ENCODE measurements at regions not wholly inside any gene's neighbourhood (a gene's known extent, or its start where the extent isn't known, plus 50 kb on each side); places are given as distances from the start of the nearest gene placed in this dataset.

DNA sequence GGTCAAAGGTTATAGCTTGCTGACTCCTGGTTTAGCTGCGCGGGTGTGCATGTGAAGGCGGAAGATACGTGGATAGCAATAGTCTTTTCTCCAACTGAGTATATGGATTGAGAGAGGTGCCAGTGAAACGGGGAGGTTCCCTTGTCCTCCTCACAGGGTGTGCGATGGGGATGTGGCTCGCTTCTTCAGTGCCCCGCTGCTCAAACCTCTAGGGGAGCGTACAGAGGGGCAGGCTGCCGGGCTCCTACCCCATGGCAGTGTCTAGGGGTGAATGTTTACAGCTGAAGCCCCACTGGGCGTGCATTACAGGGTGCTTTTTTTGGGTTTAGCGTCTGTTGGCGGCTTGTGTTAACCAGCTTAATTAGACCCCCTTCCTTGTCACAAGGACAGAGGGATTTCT is 438.5 kb downstream of the CCSER2 start:
- POLR2A ChIA-PET, result no interaction called here
- CTCF ChIA-PET, result no interaction called here

DNA sequence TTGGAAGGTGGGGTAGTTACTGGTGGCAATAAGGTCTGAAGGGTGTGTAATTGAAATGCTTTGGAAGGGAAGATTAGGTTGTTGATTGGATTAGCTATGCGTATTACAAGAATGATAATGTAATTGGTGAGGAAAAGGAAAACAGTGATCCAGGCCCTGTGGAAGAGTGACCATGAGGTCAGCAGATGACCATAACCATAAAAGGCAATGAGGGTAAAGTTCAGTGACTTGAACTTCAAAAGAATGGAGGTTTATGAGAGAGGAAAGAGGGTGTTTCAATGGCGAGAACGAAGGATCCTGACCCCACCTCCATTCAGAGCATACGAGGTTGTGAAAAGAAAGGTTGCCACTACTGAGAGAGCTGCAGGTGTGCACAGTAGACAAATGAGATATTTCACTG is 439.7 kb downstream of the CCSER2 start:
- ChIA-PET POLR2A (no interaction called here), CTCF (no interaction called here)

DNA sequence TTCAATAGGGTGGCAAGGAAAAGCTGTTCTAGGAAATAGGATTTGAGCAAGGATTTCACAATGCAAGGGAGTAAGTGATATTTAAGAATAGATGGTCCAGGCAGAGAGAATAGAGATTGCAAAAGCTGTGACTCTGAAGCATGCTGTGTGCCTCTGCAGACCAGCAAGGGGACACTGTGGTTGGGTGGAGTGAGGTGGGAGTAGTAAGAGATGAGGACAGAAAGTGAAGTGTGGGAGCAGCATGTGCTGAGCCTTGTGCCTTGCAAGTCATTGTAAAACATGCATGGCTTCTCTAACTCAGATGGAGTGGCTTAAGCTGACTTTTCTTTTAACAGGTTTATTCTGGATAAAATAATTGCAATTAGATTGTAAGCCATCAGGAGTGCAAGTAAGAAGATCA is 442.4 kb downstream of the CCSER2 start:
- CTCF ChIA-PET, result no interaction called here
- POLR2A ChIA-PET, result no interaction called here

DNA sequence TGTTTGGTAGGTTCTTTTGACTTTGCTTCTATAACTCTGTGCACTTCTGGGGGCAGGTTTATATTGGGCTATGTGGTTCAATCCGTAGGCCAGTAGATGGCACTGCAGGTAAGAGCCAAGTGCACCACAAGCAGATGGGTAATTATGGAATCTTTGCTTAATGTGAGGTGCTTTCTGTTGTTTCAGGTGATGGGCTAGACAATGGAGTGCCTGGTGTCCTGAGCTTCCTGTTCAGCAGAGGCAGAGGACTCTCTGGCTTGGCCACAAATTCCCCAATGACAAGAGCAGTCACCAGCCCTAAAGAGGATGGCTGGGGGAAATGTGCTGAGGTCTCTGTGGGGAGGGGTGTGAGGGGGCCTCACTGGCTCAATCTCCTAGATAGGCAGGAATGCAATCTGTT is 455.0 kb downstream of the CCSER2 start:
- ChIA-PET CTCF (no interaction called here), POLR2A (no interaction called here)

DNA sequence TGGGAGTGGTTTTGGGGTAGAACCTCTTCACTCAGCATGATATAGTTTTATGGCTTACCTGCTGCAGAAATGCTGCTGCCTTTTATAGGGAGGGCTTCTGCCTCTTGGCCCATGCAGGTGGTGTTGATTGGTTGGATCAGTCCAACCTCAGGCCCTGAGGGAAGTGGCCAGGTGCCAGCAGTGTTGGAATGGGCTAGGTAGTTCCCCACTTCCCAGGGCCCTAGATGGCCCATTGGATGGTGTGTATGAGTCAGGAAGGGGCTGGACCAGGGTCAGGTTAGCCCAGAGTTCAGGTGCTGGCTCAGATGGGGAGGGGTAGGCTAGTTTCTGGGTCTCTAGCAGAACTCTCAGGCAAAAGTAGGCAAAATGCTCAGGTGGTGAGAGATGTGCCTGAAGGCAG is 455.5 kb downstream of the CCSER2 start:
- POLR2A ChIA-PET, result no interaction called here
- CTCF ChIA-PET, result no interaction called here

DNA sequence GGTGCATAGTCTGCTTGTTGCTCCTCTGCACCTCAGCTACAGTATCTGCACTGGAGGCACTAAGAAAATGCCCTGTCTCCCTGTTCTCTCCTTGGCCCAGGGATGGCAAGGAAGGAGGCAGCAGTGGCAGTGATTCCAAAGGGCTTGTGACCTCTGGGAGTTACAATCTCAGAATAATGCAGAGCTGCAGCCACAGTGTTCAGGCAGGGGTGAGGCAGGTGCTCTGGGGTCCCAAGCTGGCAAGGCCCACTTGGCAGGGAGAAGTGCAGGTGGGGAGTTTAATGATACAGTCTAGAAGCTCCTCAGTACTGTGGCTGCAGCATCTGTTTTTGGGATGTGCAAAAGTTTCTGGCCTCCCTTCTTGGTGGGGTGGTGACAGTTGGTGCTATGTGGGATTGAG is 456.4 kb downstream of the CCSER2 start:
- ChIA-PET POLR2A (no interaction called here), CTCF (no interaction called here)

DNA sequence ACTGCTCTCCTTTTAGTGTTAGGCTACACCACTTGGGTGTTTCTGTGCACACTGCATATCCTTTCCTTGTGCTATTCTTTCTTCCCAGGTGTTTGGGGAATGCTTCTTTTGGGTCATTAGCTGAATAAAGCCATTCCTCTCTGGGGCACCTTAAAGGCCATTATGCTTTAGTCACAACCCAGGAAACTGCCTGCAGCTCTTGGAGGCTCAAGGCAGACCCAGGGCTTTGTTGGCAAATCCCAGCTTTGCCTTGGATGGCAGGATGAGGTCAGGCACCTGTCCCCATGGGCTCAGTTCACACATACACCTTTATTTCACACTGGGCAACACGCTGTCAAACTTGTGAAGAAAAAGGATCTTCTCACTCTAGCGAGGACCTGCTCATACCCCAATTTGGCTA is 460.6 kb downstream of the CCSER2 start:
- POLR2A ChIA-PET, result no interaction called here
- CTCF ChIA-PET, result no interaction called here

DNA sequence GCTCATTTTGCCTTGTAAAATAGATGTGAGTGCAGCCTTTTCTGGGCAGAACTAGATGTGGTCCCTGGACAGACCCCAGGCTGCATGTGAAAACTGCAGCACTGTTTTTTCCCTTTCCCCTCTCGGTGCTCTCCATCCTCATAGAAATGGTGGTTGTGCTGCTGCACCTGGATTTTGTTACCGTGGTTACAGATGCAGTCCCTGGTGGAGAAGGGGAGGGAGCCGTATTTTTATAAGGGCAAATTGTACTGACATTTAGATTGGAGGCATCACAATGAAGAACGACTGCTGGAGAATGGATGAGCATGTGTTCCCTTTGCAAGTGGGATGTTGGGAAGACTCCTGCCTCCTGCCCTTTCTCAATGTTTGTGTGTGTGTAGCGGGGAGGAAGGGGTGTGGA is 469.9 kb downstream of the CCSER2 start:
- POLR2A ChIA-PET, result no interaction called here

DNA sequence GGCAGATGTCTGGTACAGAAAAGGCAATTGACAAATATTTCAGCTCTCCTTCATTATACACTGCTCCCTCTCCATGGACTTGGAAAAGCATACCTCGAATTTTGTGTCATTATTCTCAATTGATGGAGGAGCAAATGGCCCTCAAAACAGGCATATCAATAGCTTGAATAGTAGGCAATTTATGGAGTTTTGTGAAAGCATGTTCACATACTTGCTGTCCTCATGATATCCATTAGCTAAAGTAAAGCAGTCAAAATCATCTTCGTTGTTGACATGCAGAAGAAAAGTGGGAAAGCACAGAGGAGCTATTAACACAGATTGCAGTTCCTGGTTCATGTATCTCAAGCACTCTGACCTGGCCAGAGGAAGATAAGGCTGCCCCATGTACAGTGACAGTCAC is 472.8 kb downstream of the CCSER2 start:
- ChIA-PET POLR2A (no interaction called here), CTCF (no interaction called here)

More for the DNA sequence above, 469.9 kb downstream of the CCSER2 start:
- CTCF ChIA-PET, result no interaction called here

DNA sequence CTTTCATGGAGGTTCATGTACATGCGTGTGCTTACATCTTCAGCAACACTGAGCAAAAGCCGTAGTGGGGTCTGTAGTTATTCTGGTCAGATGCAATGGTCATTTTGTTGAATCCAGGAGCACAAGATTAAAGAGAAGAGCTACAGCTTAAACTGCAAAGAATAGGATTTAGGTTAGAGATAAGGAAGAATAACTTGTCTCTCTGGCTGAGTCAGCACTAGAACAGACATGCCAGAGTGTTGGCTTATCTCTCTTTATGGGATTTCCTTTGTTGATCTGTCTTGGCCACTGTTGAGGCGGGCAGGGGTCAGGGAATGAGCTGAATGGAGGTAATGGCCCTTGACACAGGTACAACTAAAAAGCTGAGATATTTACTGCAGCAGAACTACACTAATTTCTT is 473.5 kb downstream of the CCSER2 start:
- POLR2A ChIA-PET, result no interaction called here
- CTCF ChIA-PET, result no interaction called here

DNA sequence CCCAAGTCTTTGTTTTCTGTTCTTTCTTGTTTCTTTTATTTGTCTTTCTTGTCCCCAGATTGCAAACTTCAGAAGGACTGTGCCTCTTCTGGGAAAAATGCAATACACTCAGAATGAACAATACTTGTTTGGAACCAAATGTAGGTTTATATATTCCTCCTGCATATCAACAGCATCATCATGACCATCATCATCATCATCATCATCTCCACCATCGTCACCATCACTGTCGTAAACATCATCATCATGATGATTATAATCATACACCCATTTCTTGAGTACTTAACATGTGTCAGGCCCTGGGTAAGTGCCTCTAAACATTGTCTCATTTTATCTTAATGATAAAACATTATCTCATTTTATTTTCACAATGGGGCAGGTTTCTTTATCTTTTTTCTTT is 476.8 kb downstream of the CCSER2 start:
- ChIA-PET POLR2A (no interaction called here), CTCF (no interaction called here)

DNA sequence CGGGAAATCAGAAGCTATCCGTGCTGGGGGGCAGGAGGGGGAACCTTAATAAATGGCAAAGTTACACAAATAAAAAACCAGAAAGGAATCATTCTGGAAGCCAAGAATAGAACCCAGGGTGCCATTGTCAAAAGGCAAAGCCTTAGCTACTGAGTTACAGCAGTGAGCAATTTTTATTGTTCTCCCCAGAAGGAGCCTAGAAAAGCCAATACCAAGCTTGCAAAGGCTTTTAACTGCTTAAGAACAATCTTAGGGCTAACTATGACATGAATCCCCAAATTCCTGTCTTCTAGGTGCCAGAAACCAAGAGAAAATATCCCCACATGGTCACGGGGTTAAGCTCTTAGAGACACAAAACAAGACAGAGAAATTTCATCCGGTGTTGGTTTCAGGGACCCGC is 482.7 kb downstream of the CCSER2 start:
- CTCF ChIA-PET, result interaction anchor here (0.7 kb wide), 1 partner anchor 140 kb away, joined by 3 read pairs; no protein-coding TSS in a partner anchor
- POLR2A ChIA-PET, result no interaction called here

DNA sequence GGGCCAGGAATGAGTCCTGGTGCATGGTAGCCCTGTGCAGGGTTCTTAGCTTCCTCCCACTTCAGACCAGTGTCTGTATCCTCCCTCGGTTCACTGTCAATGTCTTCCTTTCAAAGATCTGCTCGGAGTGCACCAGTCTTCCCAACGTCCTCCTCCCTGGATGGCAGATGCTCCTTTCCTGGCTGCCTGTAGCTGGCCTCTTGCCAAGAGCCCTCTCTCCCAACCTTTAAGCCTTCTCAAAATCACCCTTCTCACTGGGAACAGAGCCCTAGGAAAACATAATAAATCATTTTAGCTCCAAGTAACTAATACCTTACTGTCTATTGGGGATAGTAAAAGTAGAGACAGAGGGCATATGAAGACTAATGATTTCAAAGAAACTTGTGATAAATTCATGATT is 490.6 kb downstream of the CCSER2 start:
- ChIA-PET POLR2A (no interaction called here), CTCF (no interaction called here)

DNA sequence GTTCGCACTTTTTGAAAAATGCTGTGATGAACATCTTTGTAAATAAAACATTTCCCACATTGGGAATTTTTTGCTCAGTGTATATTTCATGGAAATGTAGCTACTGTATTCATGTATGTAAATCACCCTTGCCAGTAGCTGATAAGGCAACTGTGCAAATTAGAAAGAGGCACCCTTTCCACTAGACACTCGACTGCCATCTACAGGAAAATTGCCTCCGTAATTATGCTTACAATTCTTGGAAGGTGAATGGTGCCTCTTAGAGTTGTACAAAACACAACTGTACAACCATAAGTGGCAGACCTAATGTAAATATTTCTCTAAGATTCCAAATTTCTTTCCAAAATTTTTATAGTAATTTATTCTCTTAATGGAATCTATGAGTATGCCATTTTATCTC is 491.7 kb downstream of the CCSER2 start:
- ChIA-PET POLR2A (no interaction called here), CTCF (no interaction called here)

DNA sequence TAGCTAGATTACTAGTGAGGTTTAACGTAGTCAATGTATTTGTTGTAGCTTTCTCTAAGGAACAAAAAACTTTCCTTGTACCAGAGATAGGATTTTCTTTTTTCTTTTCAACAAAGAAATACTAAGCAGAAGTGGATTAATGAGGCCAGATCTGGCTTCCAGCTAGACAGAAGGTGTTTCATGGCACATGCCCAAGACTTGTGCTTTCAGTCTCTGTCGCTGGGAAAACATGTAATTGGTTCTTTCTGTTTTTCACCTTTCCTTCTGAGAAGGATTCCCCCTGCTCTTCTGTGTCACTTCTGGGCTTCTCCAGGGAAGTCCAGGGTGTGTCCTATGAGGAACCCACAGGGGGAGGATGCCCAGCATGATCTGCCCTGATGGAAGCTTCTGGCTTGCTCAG is 492.2 kb downstream of the CCSER2 start:
- ChIA-PET CTCF (no interaction called here), POLR2A (no interaction called here)

DNA sequence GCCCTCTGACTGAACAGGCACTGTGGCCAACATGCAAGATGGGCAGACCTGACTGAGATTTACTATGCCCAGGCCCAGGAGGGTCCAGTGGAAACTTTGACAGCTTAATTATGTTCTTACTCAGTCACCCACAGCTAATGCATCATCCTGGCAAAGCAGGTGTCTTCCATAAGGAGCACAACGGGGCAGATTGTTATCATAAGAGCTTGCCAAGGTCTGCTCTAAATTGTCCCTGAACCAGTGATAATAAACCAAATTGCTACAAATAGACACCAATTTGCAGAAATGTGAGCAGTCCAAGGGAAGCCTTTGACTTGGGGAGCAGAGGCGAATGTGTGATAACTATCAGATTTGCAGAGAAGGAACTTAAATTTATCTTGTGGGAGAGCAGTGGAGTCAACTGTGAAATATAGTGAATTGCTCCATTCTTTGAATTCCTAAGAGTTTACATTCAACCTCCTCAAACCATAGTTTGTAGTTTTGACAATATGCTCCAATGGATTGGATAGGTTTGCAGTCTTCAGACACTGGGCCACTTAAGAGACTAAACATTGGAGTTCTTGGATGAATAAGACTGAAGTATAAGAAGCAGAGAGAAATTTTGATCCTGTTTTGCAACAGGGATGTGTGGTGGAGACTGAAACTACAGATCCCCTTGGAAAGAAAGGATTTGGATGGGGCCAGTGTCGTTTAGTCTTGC is 494.7 kb downstream of the CCSER2 start:
- POLR2A ChIA-PET, result no interaction called here
- CTCF ChIA-PET, result no interaction called here

DNA sequence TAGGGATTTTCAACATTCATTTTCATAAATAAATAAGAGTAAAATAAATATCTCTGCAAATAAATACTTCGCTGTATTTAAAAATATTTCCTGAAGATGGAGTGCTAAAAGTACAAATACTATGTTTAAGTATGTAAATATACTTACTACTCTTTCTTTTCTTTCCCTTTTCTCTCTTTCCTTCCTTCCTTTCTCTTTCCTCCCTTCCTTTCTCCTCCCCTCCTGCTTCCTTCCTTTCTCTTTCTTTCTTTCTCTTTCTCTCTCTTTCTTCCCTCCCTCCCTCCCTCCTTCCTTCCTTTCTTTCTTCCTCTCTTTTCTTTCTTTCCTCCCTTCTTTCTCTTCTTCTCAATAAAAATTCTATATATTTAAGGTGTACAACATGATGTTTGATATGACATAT is 496.1 kb downstream of the CCSER2 start:
- POLR2A ChIA-PET, result no interaction called here

DNA sequence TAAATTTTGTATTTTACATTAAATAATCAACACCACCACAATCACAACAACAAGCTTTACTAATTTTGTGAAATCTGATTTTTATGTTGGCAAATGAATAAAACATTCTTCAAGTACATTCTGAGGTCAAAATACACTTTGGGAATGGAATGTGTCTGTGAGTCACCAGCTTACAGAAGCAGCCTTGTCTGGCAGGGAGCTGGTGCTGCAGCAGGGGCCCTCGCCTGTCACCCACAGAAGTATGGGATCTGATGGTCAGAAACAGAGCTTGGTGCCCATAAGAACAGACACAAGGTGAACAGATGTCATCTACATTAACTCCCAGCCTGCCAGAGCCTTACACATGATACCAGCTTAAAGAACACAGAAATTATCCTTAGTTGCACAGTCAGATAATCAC is 496.9 kb downstream of the CCSER2 start:
- CTCF ChIA-PET, result no interaction called here

More for the DNA sequence above, 496.1 kb downstream of the CCSER2 start:
- CTCF ChIA-PET, result no interaction called here

DNA sequence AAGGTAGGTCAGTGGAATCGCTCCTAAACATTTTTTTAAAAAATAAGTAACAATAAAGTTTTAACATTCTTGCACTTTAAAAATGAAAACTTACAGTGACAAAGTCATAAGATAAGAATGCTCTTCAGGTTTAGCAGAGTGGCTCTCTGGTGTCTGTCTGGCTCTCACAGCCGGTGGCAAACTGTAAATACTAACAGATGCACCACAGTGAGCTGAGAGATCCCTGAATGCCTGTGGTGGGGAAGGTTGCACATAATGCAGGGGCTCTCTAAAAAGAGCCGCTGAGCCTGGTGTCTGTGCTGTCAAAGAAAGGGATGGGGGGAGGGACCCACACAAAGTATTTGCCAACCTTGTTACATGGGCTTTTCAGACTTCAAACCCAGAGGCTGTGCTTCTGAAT is 498.3 kb downstream of the CCSER2 start:
- POLR2A ChIA-PET, result no interaction called here

More for the DNA sequence above, 496.9 kb downstream of the CCSER2 start:
- POLR2A ChIA-PET, result no interaction called here

DNA sequence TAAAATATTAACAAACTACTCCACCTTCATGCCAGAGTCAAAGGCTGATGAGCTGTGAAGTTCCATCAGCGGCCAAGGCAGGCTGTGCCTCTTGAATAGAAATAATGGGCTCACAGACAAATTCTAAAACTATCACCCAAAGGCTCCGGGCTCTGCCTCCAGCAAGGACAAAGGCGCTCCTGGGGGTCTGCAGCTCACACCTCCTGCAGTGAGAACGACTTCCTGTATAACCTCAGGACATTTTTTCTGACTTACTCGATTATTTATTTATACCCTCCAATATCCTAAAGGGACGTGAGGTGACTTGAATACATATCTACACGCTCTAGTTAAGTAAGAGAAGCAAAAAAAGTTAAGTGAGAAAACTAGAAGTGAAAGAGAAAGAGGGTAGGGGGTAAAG is 500.7 kb downstream of the CCSER2 start:
- ChIA-PET CTCF (no interaction called here), POLR2A (no interaction called here)

More for the DNA sequence above, 498.3 kb downstream of the CCSER2 start:
- CTCF ChIA-PET, result no interaction called here

DNA sequence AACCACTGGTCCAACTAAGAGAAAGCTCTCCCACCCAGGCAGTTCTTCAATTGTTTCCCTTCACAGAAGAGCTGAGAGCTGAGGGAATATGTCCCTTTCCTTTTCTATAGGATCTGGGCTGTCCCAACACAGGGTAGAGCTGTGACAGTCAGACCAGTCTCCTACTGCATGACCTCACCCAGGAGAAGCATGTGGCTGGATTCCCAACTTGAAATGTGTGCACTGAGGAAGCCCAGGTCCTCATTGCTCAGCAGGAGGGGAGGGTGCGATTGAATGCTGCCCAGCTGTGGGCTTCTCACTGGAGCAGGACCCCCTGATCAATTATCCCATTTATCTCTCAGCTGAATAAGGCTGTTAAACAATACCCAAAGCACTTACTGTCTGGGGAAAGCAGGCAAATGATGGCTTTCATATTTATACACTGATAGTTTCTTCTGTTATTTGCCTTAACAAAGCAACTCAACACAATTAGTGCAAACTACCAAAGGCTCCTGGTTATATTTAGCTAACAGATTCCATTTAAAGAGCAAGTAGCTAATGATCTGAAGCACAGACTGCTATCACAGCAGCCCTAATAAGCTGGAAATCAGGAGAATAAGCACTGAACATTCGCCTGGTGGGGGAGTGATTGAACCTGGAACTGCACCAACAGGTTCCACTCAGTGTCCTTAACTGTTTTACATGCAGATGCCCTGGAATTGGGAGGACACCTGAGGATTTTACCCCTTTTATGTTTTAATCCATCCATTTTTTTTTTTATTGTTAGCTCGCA is 508.8 kb downstream of the CCSER2 start:
- ChIA-PET CTCF (interaction anchor here (0.8 kb wide), 1 partner anchor 679 kb away, joined by 3 read pairs; no protein-coding TSS in a partner anchor), POLR2A (no interaction called here)

DNA sequence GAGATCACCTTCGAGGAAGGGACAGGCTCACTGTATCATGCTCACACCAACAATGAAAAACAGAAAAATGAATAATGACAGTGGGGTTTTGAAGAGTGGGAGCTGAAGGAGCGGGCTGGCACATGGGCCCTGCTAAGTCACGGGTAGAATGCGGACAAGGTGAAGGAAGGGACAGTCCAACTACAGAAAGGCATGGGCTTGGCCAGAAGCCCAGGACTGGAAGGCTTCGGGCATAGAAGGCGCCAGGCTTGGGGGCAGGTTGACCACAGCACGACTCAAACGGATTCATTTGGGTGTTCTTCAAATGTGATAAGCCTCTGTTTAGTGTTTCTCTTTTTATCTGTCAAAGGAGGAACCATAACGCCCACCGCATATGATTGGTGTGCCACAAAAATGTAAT is 509.5 kb downstream of the CCSER2 start:
- POLR2A ChIA-PET, result no interaction called here
- CTCF ChIA-PET, result no interaction called here
